ENCODE measurements at regions not wholly inside any gene's neighbourhood (a gene's known extent, or its start where the extent isn't known, plus 50 kb on each side); places are given as distances from the start of the nearest gene placed in this dataset.

GRCh38 chr2:53108246-53108645, 659.4 kb upstream of the CHAC2 start:
- TF ChIP-seq, protein P1, sequence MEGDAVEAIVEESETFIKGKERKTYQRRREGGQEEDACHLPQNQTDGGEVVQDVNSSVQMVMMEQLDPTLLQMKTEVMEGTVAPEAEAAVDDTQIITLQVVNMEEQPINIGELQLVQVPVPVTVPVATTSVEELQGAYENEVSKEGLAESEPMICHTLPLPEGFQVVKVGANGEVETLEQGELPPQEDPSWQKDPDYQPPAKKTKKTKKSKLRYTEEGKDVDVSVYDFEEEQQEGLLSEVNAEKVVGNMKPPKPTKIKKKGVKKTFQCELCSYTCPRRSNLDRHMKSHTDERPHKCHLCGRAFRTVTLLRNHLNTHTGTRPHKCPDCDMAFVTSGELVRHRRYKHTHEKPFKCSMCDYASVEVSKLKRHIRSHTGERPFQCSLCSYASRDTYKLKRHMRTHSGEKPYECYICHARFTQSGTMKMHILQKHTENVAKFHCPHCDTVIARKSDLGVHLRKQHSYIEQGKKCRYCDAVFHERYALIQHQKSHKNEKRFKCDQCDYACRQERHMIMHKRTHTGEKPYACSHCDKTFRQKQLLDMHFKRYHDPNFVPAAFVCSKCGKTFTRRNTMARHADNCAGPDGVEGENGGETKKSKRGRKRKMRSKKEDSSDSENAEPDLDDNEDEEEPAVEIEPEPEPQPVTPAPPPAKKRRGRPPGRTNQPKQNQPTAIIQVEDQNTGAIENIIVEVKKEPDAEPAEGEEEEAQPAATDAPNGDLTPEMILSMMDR (IDR thresholded peaks at IDR 0.05), result no peak
- no peak for TF ChIP-seq POLR2A (IDR thresholded peaks at IDR 0.05)
